ENCODE measurements at regions not wholly inside any gene's neighbourhood (a gene's known extent, or its start where the extent isn't known, plus 50 kb on each side); places are given as distances from the start of the nearest gene placed in this dataset.

DNA sequence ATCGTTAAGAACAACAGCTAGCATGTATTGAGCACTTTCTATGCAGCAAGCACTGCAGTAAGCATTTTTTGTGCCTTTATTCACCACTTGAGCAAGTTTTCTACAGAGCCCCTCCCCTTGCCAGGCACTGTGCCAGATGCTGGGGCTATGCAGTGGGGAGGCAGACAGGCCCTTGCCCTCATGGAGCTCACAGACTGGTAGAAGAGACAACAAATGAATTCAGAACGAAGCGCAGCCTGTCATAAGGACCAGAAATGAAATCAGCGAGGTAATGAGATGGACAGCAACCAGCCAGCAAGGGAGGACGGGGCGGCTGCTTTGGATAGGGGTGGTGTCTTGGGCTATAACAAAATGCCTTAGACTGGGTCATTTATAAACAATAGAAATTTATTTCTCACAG lies 68.8 kb downstream of the C9orf50 start:
- TF ChIP-seq, protein P1, sequence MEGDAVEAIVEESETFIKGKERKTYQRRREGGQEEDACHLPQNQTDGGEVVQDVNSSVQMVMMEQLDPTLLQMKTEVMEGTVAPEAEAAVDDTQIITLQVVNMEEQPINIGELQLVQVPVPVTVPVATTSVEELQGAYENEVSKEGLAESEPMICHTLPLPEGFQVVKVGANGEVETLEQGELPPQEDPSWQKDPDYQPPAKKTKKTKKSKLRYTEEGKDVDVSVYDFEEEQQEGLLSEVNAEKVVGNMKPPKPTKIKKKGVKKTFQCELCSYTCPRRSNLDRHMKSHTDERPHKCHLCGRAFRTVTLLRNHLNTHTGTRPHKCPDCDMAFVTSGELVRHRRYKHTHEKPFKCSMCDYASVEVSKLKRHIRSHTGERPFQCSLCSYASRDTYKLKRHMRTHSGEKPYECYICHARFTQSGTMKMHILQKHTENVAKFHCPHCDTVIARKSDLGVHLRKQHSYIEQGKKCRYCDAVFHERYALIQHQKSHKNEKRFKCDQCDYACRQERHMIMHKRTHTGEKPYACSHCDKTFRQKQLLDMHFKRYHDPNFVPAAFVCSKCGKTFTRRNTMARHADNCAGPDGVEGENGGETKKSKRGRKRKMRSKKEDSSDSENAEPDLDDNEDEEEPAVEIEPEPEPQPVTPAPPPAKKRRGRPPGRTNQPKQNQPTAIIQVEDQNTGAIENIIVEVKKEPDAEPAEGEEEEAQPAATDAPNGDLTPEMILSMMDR (IDR thresholded peaks at IDR 0.05): no peak
- TF ChIP-seq EP300 (IDR thresholded peaks at IDR 0.05) (no peak), POLR2A (IDR thresholded peaks at IDR 0.05; ENCODE audit: low read depth) (no peak), POLR2AphosphoS5 (IDR thresholded peaks at IDR 0.05) (no peak)

Measured in esophagus muscularis mucosa (tissue), 4 donors.